M059J (cell line): ENCODE measurements at regions not wholly inside any gene's neighbourhood (a gene's known extent, or its start where the extent isn't known, plus 50 kb on each side); places are given as distances from the start of the nearest gene placed in this dataset.

Source experiments
- DNase-seq: peaks from one replicate; pipeline ENCODE4 v3.0.0-alpha.2; 2012; ENCODE audit warnings: low read depth

DNA sequence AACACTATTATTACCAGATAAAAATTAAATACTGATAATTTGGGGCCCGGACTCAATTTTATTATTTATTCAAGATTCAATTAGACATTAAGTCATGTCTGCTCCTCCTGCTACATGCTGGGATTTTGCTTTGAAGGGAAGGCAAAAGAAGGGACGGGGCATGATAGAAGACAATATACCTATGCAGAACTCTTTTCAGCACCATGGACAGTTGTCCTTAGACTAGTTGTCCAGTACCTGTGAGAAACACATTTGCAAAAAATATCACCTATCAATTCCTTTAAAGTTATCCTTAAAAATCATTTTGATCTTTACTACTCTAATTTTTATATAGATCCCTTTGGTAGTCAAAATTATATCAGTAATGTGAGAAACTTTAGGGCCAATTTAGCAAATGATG lies 100.2 kb upstream of the SULT1C3 start:
- peak; percentile 37 for DNase-seq

- peak; percentile 77 for DNase-seq
Measured at GRCh38 chr2:108145557-108146326, 94.0 kb upstream of the SULT1C3 start.

GRCh38 chr2:108148555-108148954 lies 91.2 kb upstream of the SULT1C3 start:
- no peak for DNase-seq

DNA sequence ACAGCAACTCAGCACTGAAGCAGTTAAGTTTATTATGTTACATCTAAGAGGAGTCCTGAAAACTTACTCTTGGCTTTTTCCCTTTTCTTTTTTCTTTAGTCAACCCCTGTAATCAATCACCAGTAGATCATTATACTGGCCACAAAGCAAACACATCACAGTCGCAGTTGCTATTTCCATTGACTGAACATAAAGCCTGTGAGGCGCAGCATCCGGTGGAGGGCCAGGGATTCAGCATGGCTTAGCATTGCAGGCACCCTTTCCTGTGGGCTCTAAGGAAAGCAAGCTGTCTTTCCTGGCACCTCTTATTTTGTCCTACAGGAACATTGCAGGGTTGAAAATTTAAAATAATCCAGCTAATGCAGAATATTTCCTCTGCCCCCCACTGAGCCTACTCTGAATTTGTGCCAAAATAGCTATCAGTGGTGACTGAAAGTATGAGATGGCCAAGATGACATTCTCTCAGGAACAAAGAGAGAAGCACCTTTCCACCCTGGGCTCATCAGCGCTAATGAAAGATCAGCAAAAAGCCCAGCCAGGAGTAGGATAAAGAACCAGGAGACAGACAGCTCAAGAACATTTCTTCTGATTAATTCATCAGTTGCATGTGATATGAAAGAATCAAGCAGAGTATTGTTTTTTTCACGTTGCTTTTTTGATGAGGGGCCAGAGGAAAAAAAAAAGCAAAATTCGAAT lies 85.3 kb upstream of the SULT1C3 start:
- DNase-seq = no peak

DNA sequence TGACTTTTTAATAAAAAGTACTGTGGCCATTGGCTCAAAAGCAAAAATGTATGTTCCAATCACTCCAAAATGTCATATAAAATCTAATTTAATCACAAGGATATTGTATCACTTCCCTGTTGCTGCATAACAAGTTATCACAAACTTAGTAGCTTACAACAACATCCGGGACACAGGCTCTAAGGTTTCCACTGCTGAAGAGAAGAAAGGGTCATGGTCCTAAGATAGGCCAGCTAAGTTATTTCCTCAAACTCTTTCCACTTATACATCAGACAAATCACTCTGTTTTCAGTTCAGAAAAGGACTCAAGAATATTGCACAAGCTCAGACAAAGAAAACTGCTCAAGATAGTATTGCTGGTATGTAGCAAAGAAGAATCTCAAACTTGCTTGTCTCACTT lies 78.5 kb upstream of the SULT1C3 start:
- no peak for DNase-seq

- no peak for DNase-seq
Measured at GRCh38 chr2:108164318-108164717, 75.5 kb upstream of the SULT1C3 start.

- no peak for DNase-seq
Measured at GRCh38 chr2:108165729-108166128, 74.0 kb upstream of the SULT1C3 start.

- DNase-seq = no peak
Measured at GRCh38 chr2:108167699-108168098, 72.1 kb upstream of the SULT1C3 start.

DNA sequence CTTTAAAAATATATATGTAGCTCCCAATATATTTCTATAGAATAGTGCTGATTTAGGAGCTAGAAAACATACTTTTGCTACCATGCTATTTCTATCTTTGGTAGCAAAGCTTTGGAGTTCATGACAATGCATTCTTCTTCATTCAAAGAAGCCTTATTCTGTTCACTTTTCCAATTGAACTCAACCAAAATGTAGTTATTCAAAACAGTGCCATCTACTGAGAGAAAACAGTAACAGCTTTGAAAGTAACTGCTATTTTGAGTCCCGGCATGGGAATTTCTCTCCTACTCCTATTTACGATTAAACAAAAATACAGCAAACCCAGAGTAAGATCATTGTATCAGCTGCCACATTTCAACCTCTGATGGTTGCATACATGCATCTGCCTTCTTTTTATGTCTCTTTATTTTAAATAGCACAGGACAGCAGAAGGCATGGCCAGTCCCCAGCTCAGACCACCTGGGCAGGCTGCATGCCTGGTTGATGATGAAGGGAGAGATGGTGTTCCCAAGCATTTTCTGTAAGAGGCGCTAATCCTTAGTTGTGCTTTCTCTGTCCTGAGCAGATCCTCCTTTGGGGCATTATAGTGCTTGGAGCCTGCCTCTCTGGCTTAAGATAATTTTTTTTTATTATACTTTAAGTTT lies 69.7 kb upstream of the SULT1C3 start:
- peak; percentile 20 for DNase-seq

DNA sequence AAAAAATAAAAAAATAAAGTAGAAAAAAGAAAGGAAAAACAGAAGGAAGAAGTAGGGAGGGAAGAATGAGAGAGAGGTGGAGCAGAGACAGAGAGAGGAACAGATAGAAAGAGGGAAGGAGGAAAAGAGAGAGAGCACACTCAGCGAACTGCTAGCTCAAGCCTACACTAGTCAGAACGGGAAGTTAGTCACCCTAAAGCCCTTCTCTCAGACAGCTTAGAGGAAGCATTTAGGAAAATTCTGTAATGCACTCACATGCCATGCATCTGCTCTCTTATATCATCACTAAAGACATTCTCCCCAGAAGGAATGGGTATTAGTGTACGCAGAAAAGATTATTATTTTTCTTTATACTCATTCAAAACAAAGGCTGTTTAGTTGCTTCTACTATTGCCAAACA lies 68.1 kb upstream of the SULT1C3 start:
- DNase-seq = no peak

GRCh38 chr2:108182489-108182888 lies 57.3 kb upstream of the SULT1C3 start:
- peak; percentile 46 for DNase-seq

- peak; percentile 36 for DNase-seq
Measured at GRCh38 chr2:108184419-108184818, 55.3 kb upstream of the SULT1C3 start.

GRCh38 chr2:108189316-108189715 lies 50.5 kb upstream of the SULT1C3 start:
- DNase-seq = peak; percentile 69
